CD4-positive, alpha-beta T cell (primary cell): ENCODE measurements at regions not wholly inside any gene's neighbourhood (a gene's known extent, or its start where the extent isn't known, plus 50 kb on each side); places are given as distances from the start of the nearest gene placed in this dataset.

Experiments used
- ATAC-seq: fragments of 200-7000 bp; cut with Tn5 transposase; one replicate; pipeline ENCODE4 v1.10.0; 2022; ENCODE audit warnings: mild to moderate bottlenecking; ENCODE audit not compliant: poor library complexity
- CTCF ChIA-PET: fragments of 350-600 bp; sonication (Branson Sonifier 250); formaldehyde crosslinking; loops from one replicate; lab custom pipeline; 2021; ENCODE audit warnings: antibody characterized with exemption, inconsistent platforms; lab: Charles Lee
- POLR2A ChIA-PET: fragments of 350-600 bp; sonication (Branson Sonifier 250); formaldehyde crosslinking; loops from one replicate; lab custom pipeline; 2021; ENCODE audit warnings: antibody characterized with exemption, inconsistent platforms; lab: Charles Lee
- DNase-seq, 14 experiments: peaks; one replicate each; pipeline ENCODE4 v3.0.0-alpha.2; 2013 to 2020; ENCODE audit warnings: mixed read lengths in 2 of 14
- H3K27ac ChIP-seq, 2 donors: one replicate each; pipeline versions ENCODE4 v1.5.1 to v1.7.0; 2013; ENCODE audit warnings: low read length in 2 of 2, low read depth in 1 of 2, mild to moderate bottlenecking in 1 of 2
- H3K27me3 ChIP-seq, 2 experiments: 1 replicate in 1 of 2; 2 replicates in 1 of 2; pipeline versions ENCODE4 v1.6.1 to v1.7.0; 2013; ENCODE audit warnings: low read length in 2 of 2, control low read depth in 1 of 2, mild to moderate bottlenecking in 1 of 2, moderate library complexity in 1 of 2; ENCODE audit not compliant: insufficient read depth in 2 of 2, control insufficient read depth in 1 of 2
- H3K36me3 ChIP-seq: one replicate; pipeline ENCODE4 v1.6.1; 2013; ENCODE audit warnings: low read length, control low read depth; ENCODE audit not compliant: insufficient read depth
- H3K4me1 ChIP-seq: one replicate; pipeline ENCODE4 v1.6.1; 2013; ENCODE audit warnings: low read length, control low read depth; ENCODE audit not compliant: insufficient read depth
- H3K4me3 ChIP-seq: one replicate; pipeline ENCODE4 v1.5.1; 2013; ENCODE audit warnings: mild to moderate bottlenecking, low read length, moderate library complexity
- H3K9me3 ChIP-seq, 2 experiments: 1 replicate in 1 of 2; 2 replicates in 1 of 2; pipeline versions ENCODE4 v1.6.1 to v1.7.0; 2013; ENCODE audit warnings: low read length in 2 of 2, mild to moderate bottlenecking in 2 of 2, control low read depth in 1 of 2, moderate library complexity in 1 of 2; ENCODE audit not compliant: control insufficient read depth in 1 of 2, insufficient read depth in 1 of 2
- H3K27ac Mint-ChIP-seq: one replicate; pipeline ENCODE4 v1.8.0; 2020; ENCODE audit warnings: mixed read lengths
- H3K27me3 Mint-ChIP-seq: one replicate; pipeline ENCODE4 v1.8.0; 2021; ENCODE audit warnings: mixed read lengths
- H3K36me3 Mint-ChIP-seq: one replicate; pipeline ENCODE4 v1.8.0; 2021; ENCODE audit warnings: low read depth, mixed read lengths
- H3K4me1 Mint-ChIP-seq: one replicate; pipeline ENCODE4 v1.8.0; 2021; ENCODE audit warnings: low read depth, mixed read lengths
- H3K4me3 Mint-ChIP-seq: one replicate; pipeline ENCODE4 v1.8.0; 2020; ENCODE audit warnings: mild to moderate bottlenecking, mixed read lengths
- H3K9me3 Mint-ChIP-seq: one replicate; pipeline ENCODE4 v1.8.0; 2020; ENCODE audit warnings: mixed read lengths
- intact Hi-C, 2 experiments: fragments of 100-400 bp; cut with DNase I in 1 of 2; cut with micrococcal nuclease in 1 of 2; formaldehyde crosslinking; loops; one replicate each; pipeline versions ENCODE4 v1.15.1 to v1.9.0; 2023 to 2025; cut with DNase I, micrococcal nuclease
- TF ChIP-seq, protein P1 (sequence below): fragments of 200-600 bp; IDR thresholded peaks from one replicate; pipeline ENCODE4 v1.8.0; 2022; ENCODE audit warnings: antibody characterized with exemption, mild to moderate bottlenecking

DNA sequence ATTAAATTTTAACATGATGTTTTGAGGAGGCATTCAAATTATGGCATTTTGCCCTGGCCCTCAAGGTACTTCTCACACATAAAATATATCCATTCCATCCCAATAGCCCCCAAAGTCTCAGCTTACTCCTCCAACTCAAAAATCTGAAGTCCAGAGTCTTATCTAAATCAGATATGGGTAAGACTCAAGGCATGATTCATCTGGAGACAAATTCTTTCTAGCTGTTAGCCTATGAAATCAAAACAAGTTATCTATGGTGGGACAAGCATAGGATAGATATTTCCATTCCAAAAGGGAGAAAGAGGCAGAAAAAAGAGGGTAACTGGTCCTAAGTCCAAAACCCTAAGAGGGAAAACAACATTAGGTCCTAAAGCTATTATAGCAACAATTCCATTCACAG is 408.4 kb downstream of the ZNF608 start:
- Mint-ChIP-seq H3K27me3 (no peaks in the 10 kb centered on the region), H3K9me3 (no peaks in the 10 kb centered on the region), H3K36me3 (no peaks in the 10 kb centered on the region), H3K4me1 (no peaks in the 10 kb centered on the region), H3K4me3 (no peak overlapping the region), H3K27ac (no peak overlapping the region)
- Histone ChIP-seq H3K27me3 (no peaks in the 10 kb centered on the region), H3K36me3 (no peaks in the 10 kb centered on the region), H3K27ac (no peak overlapping the region), H3K9me3 (peaks cover 0 to 3% of the 10 kb centered on the region in 2 experiments), H3K4me3 (no peak overlapping the region), H3K4me1 (no peaks in the 10 kb centered on the region)
- intact Hi-C loops, result no loop called here
- ATAC-seq (no peak), DNase-seq (no peak)
- ChIA-PET CTCF (no interaction called here), POLR2A (no interaction called here)
- TF ChIP-seq, protein P1, sequence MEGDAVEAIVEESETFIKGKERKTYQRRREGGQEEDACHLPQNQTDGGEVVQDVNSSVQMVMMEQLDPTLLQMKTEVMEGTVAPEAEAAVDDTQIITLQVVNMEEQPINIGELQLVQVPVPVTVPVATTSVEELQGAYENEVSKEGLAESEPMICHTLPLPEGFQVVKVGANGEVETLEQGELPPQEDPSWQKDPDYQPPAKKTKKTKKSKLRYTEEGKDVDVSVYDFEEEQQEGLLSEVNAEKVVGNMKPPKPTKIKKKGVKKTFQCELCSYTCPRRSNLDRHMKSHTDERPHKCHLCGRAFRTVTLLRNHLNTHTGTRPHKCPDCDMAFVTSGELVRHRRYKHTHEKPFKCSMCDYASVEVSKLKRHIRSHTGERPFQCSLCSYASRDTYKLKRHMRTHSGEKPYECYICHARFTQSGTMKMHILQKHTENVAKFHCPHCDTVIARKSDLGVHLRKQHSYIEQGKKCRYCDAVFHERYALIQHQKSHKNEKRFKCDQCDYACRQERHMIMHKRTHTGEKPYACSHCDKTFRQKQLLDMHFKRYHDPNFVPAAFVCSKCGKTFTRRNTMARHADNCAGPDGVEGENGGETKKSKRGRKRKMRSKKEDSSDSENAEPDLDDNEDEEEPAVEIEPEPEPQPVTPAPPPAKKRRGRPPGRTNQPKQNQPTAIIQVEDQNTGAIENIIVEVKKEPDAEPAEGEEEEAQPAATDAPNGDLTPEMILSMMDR, result no peak

DNA sequence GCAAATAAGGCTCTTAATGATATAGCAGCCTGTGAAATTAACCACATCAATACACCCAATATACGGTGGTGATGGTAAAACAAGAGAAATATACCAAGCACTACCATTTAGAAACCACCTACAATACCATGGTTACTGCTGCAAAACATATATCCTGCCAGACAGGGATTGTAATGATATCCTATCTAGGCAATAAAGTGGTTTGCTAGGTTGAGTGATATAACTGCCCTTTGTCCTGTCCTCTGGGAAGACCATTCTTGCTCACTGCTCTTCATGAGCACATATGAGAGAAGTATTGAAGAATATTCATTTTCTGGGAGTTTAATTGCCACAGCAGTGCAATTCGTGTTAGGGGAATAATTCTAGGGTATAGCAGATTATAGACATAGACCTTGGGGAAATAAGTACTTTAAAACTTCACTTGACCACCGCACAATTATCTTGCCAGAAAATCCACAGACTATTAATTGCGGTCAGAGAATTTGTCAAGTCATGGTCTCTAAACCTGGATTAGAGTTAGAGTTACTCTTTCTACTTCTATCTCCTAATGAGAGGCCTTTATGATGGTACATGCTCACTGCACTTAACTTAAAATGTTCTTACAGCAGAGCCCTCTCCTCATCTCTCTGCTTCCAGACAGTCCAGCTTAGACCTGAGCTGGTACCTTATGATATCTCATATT is 413.0 kb downstream of the ZNF608 start:
- Mint-ChIP-seq H3K27me3 (no peaks in the 10 kb centered on the region), H3K36me3 (no peaks in the 10 kb centered on the region), H3K4me1 (no peaks in the 10 kb centered on the region), H3K4me3 (no peak overlapping the region), H3K9me3 (peaks cover 3% of the 10 kb centered on the region), H3K27ac (no peak overlapping the region)
- Histone ChIP-seq H3K9me3 (no peaks in the 10 kb centered on the region), H3K4me1 (no peaks in the 10 kb centered on the region), H3K27ac (no peak overlapping the region), H3K36me3 (no peaks in the 10 kb centered on the region), H3K4me3 (no peak overlapping the region), H3K27me3 (no peaks in the 10 kb centered on the region)
- ATAC-seq, result no peak
- no peak for DNase-seq
- TF ChIP-seq, protein P1, result no peak
- ChIA-PET POLR2A (interaction anchor here (0.6 kb wide), 1 partner anchor 586 kb away, joined by 3 read pairs; no protein-coding TSS in a partner anchor), CTCF (no interaction called here)
- intact Hi-C loops, result no loop called here

DNA sequence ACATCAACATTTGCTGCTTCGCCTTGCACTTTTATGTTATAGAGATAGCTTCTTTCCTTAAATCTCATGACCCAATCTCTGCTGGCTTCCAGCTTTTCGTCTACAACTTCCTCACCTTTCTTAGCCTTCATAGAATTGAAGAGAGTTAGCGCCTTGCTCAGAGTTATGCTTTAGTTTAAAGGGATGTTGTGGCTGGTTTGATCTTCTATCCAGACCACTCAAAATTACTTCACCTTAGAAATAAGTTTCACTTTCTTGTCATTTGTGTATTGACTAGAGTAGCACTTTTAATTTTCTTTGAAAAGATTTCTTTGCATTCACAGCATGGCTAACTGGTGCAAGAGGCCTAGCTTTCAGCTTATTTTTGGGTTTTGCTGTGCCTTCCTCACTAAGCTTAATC is 414.2 kb downstream of the ZNF608 start:
- TF ChIP-seq, protein P1, result no peak
- no peak overlapping the region for H3K27ac ChIP-seq
- intact Hi-C loops, result no loop called here
- H3K9me3 Mint-ChIP-seq, result peaks cover 3% of the 10 kb centered on the region
- no peaks in the 10 kb centered on the region for H3K27me3 ChIP-seq
- no peaks in the 10 kb centered on the region for H3K9me3 ChIP-seq
- POLR2A ChIA-PET, result interaction anchor here (0.7 kb wide), 1 partner anchor 1962 kb away, joined by 3 read pairs; no protein-coding TSS in a partner anchor
- no peak overlapping the region for H3K27ac Mint-ChIP-seq
- H3K27me3 Mint-ChIP-seq, result no peaks in the 10 kb centered on the region
- DNase-seq, result no peak
- CTCF ChIA-PET, result no interaction called here
- no peaks in the 10 kb centered on the region for H3K4me1 Mint-ChIP-seq
- no peaks in the 10 kb centered on the region for H3K4me1 ChIP-seq
- ATAC-seq, result no peak
- no peak overlapping the region for H3K4me3 Mint-ChIP-seq
- no peak overlapping the region for H3K4me3 ChIP-seq
- no peaks in the 10 kb centered on the region for H3K36me3 Mint-ChIP-seq
- no peaks in the 10 kb centered on the region for H3K36me3 ChIP-seq
